Endothelial cell (in vitro differentiated cells): ENCODE measurements at regions not wholly inside any gene's neighbourhood (a gene's known extent, or its start where the extent isn't known, plus 50 kb on each side); places are given as distances from the start of the nearest gene placed in this dataset.

ENCODE experiments used
- DNase-seq: peaks from one replicate; pipeline ENCODE4 v3.0.0; 2021; ENCODE audit warnings: low spot score
- H3K27ac Mint-ChIP-seq: one replicate; pipeline ENCODE4 v1.8.0; 2021; ENCODE audit warnings: mixed read lengths, inconsistent platforms; ENCODE audit not compliant: unreplicated experiment
- H3K27me3 Mint-ChIP-seq: one replicate; pipeline ENCODE4 v1.8.0; 2021; ENCODE audit warnings: mild to moderate bottlenecking, moderate library complexity, mixed read lengths, inconsistent platforms; ENCODE audit not compliant: unreplicated experiment
- H3K36me3 Mint-ChIP-seq: one replicate; pipeline ENCODE4 v1.8.0; 2021; ENCODE audit warnings: mild to moderate bottlenecking, low read depth, mixed read lengths, inconsistent platforms; ENCODE audit not compliant: unreplicated experiment
- H3K4me1 Mint-ChIP-seq: one replicate; pipeline ENCODE4 v1.8.0; 2021; ENCODE audit warnings: mild to moderate bottlenecking, mixed read lengths, inconsistent platforms; ENCODE audit not compliant: unreplicated experiment
- H3K4me3 Mint-ChIP-seq: one replicate; pipeline ENCODE4 v1.8.0; 2021; ENCODE audit warnings: mild to moderate bottlenecking, mixed read lengths, inconsistent platforms; ENCODE audit not compliant: unreplicated experiment
- H3K9me3 Mint-ChIP-seq: one replicate; pipeline ENCODE4 v1.8.0; 2021; ENCODE audit warnings: mixed read lengths, inconsistent platforms; ENCODE audit not compliant: unreplicated experiment
- TF ChIP-seq, protein P1 (sequence below): fragments of 200-600 bp; sonication (generic); IDR thresholded peaks from one replicate; pipeline ENCODE4 v1.5.0; 2021; ENCODE audit warnings: antibody characterized with exemption; ENCODE audit not compliant: unreplicated experiment

DNA sequence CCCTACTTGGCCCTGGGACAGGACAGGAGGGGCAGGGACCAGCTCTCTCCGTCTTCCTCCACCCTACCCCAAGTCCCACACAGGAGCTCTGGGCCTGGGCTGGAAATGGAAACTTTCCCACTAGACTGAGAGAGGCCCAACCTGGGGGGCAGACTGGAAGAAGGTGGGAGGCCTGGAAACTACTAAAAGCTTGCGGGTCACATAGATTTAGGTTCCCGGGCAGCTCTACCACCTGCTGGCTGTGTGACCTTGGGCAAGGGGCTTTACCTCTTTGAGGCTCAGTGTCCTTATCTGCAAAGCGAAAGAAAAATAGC is 49.9 kb upstream of the CCDC174 start:
- Mint-ChIP-seq H3K27ac (no peak overlapping the region), H3K4me3 (peak overlapping the region; percentile 52), H3K36me3 (peaks cover 4% of the 10 kb centered on the region), H3K9me3 (no peaks in the 10 kb centered on the region), H3K4me1 (peaks cover 31% of the 10 kb centered on the region), H3K27me3 (peaks cover 12% of the 10 kb centered on the region)
- TF ChIP-seq, protein P1, sequence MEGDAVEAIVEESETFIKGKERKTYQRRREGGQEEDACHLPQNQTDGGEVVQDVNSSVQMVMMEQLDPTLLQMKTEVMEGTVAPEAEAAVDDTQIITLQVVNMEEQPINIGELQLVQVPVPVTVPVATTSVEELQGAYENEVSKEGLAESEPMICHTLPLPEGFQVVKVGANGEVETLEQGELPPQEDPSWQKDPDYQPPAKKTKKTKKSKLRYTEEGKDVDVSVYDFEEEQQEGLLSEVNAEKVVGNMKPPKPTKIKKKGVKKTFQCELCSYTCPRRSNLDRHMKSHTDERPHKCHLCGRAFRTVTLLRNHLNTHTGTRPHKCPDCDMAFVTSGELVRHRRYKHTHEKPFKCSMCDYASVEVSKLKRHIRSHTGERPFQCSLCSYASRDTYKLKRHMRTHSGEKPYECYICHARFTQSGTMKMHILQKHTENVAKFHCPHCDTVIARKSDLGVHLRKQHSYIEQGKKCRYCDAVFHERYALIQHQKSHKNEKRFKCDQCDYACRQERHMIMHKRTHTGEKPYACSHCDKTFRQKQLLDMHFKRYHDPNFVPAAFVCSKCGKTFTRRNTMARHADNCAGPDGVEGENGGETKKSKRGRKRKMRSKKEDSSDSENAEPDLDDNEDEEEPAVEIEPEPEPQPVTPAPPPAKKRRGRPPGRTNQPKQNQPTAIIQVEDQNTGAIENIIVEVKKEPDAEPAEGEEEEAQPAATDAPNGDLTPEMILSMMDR, result no peak
- no peak for DNase-seq
